A549 (cell line): ENCODE measurements at regions not wholly inside any gene's neighbourhood (a gene's known extent, or its start where the extent isn't known, plus 50 kb on each side); places are given as distances from the start of the nearest gene placed in this dataset.

Experiments used
- ATAC-seq, 2 experiments: fragments of 200-7000 bp in 1 of 2; fragments of >200 bp in 1 of 2; cut with Nextera tagmentation in 1 of 2; cut with Tn5 transposase in 1 of 2; 3 replicates each; pipeline versions ENCODE4 v1.8.0 to v1.9.1; 2018 to 2020; ENCODE audit warnings: mild to moderate bottlenecking in 1 of 2, moderate library complexity in 1 of 2
- CTCF ChIA-PET: fragments of 300-600 bp; sonication (Branson Sonifier 250); formaldehyde crosslinking; extraction: SDS; loops from one replicate; lab custom pipeline; 2021; ENCODE audit warnings: antibody characterized with exemption, inconsistent platforms; lab: Yijun Ruan, JAX
- POLR2A ChIA-PET: fragments of 350-600 bp; formaldehyde crosslinking; extraction: SDS; loops from one replicate; lab custom pipeline; 2021; ENCODE audit warnings: antibody characterized with exemption, inconsistent platforms; lab: Yijun Ruan, JAX
- DNase-seq, 2 experiments: peaks; one replicate each; pipeline versions ENCODE4 v3.0.0 to v3.0.0-alpha.2; 2011 to 2016; ENCODE audit warnings: low read depth in 1 of 2, low spot score in 1 of 2
- FAIRE-seq: peaks from 2 replicates; lab custom pipeline; 2011; peaks lifted over from hg19 to GRCh38; lab: Jason Lieb, UNC
- H3K27ac ChIP-seq, 2 experiments: fragments of >200 bp; sonication (Bioruptor Twin); formaldehyde crosslinking; 3 replicates each; pipeline ENCODE4 v1.5.1; 2016 to 2017
- H3K4me1 ChIP-seq: fragments of >200 bp; sonication (Bioruptor Twin); formaldehyde crosslinking; 3 replicates; pipeline ENCODE4 v1.6.1; 2016
- H3K4me2 ChIP-seq: fragments of >200 bp; sonication (Bioruptor Twin); formaldehyde crosslinking; 3 replicates; pipeline ENCODE4 v1.6.1; 2016
- H3K4me3 ChIP-seq: fragments of >200 bp; sonication (Bioruptor Twin); formaldehyde crosslinking; 3 replicates; pipeline ENCODE4 v1.5.1; 2016
- H3K9me3 ChIP-seq: fragments of >200 bp; sonication (Bioruptor Twin); formaldehyde crosslinking; 3 replicates; pipeline ENCODE4 v1.6.1; 2016
- CBX8 ChIP-seq: fragments of 200-600 bp; sonication (generic); IDR thresholded peaks from 2 replicates; pipeline ENCODE4 v1.6.1; 2016
- EHMT2 ChIP-seq: fragments of 200-600 bp; sonication (generic); IDR thresholded peaks from 2 replicates; pipeline ENCODE4 v1.6.1; 2016; ENCODE audit warnings: antibody characterized with exemption, low read depth, mild to moderate bottlenecking, moderate library complexity
- EP300 ChIP-seq, 2 experiments: fragments of >200 bp; sonication (Bioruptor Twin); formaldehyde crosslinking; IDR thresholded peaks; 2 replicates in 1 of 2; 3 replicates in 1 of 2; pipeline ENCODE4 v1.6.1; 2016 to 2017
- FOSL2 ChIP-seq, 2 experiments: fragments of 450-650 bp in 1 of 2; fragments of >200 bp in 1 of 2; sonication (Bioruptor Twin) in 1 of 2; formaldehyde crosslinking; IDR thresholded peaks; 2 replicates each; pipeline versions ENCODE4 v1.5.0 to v1.6.1; 2016 to 2020; ENCODE audit warnings: mild to moderate bottlenecking in 1 of 2, moderate library complexity in 1 of 2
- FOXS1 ChIP-seq: fragments of 250-450 bp; sonication (Bioruptor Pico); IDR thresholded peaks from 2 replicates; pipeline ENCODE4 v1.5.0; 2020; ENCODE audit warnings: mild to moderate bottlenecking, moderate library complexity
- GATA3 ChIP-seq: IDR thresholded peaks from 2 replicates; pipeline ENCODE4 v1.6.1; 2012; ENCODE audit warnings: borderline replicate concordance
- HDAC2 ChIP-seq: fragments of 200-600 bp; sonication (generic); IDR thresholded peaks from 2 replicates; pipeline ENCODE4 v1.6.1; 2016
- HEYL ChIP-seq: fragments of 250-450 bp; sonication (Bioruptor Pico); IDR thresholded peaks from 2 replicates; pipeline ENCODE4 v1.8.0; 2021; ENCODE audit warnings: mild to moderate bottlenecking, moderate library complexity
- HOXB13 ChIP-seq: fragments of 250-450 bp; sonication (Bioruptor Pico); IDR thresholded peaks from 2 replicates; pipeline ENCODE4 v1.5.0; 2020; ENCODE audit warnings: low read depth, mild to moderate bottlenecking, moderate library complexity
- JUNB ChIP-seq: fragments of >200 bp; sonication (Bioruptor Twin); formaldehyde crosslinking; IDR thresholded peaks from 2 replicates; pipeline ENCODE4 v1.6.1; 2016
- KDM1A ChIP-seq: fragments of 200-600 bp; sonication (generic); IDR thresholded peaks from 2 replicates; pipeline ENCODE4 v1.6.1; 2016; ENCODE audit warnings: low read depth, mild to moderate bottlenecking
- KDM5A ChIP-seq: fragments of 200-600 bp; sonication (generic); IDR thresholded peaks from 2 replicates; pipeline ENCODE4 v1.6.1; 2016; ENCODE audit warnings: antibody characterized with exemption, mild to moderate bottlenecking
- MAFK ChIP-seq: fragments of 450-650 bp; IDR thresholded peaks from 2 replicates; pipeline ENCODE4 v1.6.1; 2014; ENCODE audit not compliant: partially characterized antibody
- RFX5 ChIP-seq: fragments of 450-650 bp; IDR thresholded peaks from 2 replicates; pipeline ENCODE4 v1.7.1; 2014; ENCODE audit warnings: antibody characterized with exemption, mild to moderate bottlenecking, moderate library complexity
- RNF2 ChIP-seq: fragments of 200-600 bp; sonication (generic); IDR thresholded peaks from 2 replicates; pipeline ENCODE4 v1.6.1; 2016; ENCODE audit warnings: low read depth, mild to moderate bottlenecking, antibody characterized with exemption, moderate library complexity, borderline replicate concordance
- TFCP2L1 ChIP-seq: fragments of 250-450 bp; sonication (Bioruptor Pico); IDR thresholded peaks from 2 replicates; pipeline ENCODE4 v1.5.0; 2021; ENCODE audit warnings: mild to moderate bottlenecking
- TP53 ChIP-seq: fragments of 250-450 bp; sonication (Bioruptor Pico); IDR thresholded peaks from 2 replicates; pipeline ENCODE4 v1.5.0; 2021; ENCODE audit warnings: mild to moderate bottlenecking, moderate library complexity
- ZC3H11A ChIP-seq: fragments of 450-650 bp; IDR thresholded peaks from 2 replicates; pipeline ENCODE4 v1.6.1; 2014; ENCODE audit warnings: antibody characterized with exemption, mild to moderate bottlenecking
- WGBS: methylation state at CpG from one replicate; pipeline ENCODE4 v1.1.6; 2017; ENCODE audit errors: missing lambda C conversion rate; 5-methylcytosine and 5-hydroxymethylcytosine counted together
- TF ChIP-seq, protein P1 (sequence below): fragments of 150-350 bp; IDR thresholded peaks from 2 replicates; pipeline ENCODE4 v1.6.1; 2014; ENCODE audit warnings: low read depth, mild to moderate bottlenecking, low read length
- TF ChIP-seq, protein P2 (sequence below): fragments of >200 bp; sonication (Bioruptor Twin); formaldehyde crosslinking; IDR thresholded peaks from 3 replicates; pipeline ENCODE4 v1.5.1; 2016
- TF ChIP-seq, protein P3 (sequence below): fragments of 450-650 bp; IDR thresholded peaks from 2 replicates; pipeline ENCODE4 v1.6.1; 2014; ENCODE audit warnings: antibody characterized with exemption
- TF ChIP-seq, protein P4 (sequence below): IDR thresholded peaks from 2 replicates; pipeline ENCODE4 v1.6.1; 2012
- TF ChIP-seq, protein P5 (sequence below): fragments of 250-450 bp; sonication (Bioruptor Pico); IDR thresholded peaks from 2 replicates; pipeline ENCODE4 v1.5.0; 2021; ENCODE audit warnings: mild to moderate bottlenecking, moderate library complexity, borderline replicate concordance
- TF ChIP-seq, protein P6 (sequence below): IDR thresholded peaks from 2 replicates; pipeline ENCODE4 v1.6.1; 2012

DNA sequence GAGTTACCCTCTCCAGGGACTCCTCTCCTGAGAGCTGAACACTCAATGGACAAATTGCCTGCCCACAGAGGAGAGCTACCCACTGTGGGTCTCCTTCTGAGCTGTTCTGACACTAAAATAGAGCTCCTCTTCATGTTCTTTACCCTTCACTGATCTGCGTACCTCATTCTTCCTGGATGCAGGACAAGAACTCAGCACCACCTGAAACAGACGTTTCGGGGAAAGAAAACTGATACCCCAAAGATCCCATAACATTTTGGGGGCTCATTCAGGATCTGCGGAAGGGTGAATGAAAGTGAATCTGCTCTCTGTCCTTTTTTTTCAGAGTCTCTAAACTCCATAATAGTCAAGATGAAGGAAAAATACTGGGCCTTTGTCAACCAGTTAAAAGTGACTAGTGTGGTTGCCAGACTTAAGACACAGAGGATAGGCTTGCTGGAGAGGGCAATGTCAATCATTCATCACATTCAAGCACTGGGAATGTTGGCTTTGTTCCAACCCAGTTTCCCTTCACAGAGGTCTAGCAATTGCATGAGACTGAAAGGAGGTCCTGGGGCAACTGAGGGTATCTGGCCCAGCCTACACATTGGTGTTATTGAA, 136.7 kb upstream of the SLITRK6 start:
- Histone ChIP-seq H3K4me1 (no peaks in the 10 kb centered on the region), H3K4me3 (no peak overlapping the region), H3K4me2 (no peak overlapping the region), H3K9me3 (no peaks in the 10 kb centered on the region), H3K27ac (no peak overlapping the region)
- no peak for DNase-seq
- ATAC-seq, result no peak
- FAIRE-seq, result no peak
- TF ChIP-seq, protein P1, sequence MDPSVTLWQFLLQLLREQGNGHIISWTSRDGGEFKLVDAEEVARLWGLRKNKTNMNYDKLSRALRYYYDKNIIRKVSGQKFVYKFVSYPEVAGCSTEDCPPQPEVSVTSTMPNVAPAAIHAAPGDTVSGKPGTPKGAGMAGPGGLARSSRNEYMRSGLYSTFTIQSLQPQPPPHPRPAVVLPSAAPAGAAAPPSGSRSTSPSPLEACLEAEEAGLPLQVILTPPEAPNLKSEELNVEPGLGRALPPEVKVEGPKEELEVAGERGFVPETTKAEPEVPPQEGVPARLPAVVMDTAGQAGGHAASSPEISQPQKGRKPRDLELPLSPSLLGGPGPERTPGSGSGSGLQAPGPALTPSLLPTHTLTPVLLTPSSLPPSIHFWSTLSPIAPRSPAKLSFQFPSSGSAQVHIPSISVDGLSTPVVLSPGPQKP, result no peak
- TF ChIP-seq GATA3 (no peak), HOXB13 (CRISPR knock-in tag) (no peak), ZC3H11A (no peak), FOSL2 (IDR thresholded peaks at IDR 0.05) (no peak), FOSL2 (CRISPR knock-in tag; IDR thresholded peaks at IDR 0.05) (no peak), HEYL (no peak), EHMT2 (no peak), MAFK (no peak), TP53 (no peak), TFCP2L1 (CRISPR knock-in tag) (no peak)
- TF ChIP-seq, protein P2, sequence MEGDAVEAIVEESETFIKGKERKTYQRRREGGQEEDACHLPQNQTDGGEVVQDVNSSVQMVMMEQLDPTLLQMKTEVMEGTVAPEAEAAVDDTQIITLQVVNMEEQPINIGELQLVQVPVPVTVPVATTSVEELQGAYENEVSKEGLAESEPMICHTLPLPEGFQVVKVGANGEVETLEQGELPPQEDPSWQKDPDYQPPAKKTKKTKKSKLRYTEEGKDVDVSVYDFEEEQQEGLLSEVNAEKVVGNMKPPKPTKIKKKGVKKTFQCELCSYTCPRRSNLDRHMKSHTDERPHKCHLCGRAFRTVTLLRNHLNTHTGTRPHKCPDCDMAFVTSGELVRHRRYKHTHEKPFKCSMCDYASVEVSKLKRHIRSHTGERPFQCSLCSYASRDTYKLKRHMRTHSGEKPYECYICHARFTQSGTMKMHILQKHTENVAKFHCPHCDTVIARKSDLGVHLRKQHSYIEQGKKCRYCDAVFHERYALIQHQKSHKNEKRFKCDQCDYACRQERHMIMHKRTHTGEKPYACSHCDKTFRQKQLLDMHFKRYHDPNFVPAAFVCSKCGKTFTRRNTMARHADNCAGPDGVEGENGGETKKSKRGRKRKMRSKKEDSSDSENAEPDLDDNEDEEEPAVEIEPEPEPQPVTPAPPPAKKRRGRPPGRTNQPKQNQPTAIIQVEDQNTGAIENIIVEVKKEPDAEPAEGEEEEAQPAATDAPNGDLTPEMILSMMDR, result no peak
- TF ChIP-seq, protein P3, sequence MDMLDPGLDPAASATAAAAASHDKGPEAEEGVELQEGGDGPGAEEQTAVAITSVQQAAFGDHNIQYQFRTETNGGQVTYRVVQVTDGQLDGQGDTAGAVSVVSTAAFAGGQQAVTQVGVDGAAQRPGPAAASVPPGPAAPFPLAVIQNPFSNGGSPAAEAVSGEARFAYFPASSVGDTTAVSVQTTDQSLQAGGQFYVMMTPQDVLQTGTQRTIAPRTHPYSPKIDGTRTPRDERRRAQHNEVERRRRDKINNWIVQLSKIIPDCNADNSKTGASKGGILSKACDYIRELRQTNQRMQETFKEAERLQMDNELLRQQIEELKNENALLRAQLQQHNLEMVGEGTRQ, result no peak
- ChIA-PET POLR2A (no interaction called here), CTCF (no interaction called here)
- 55% methylated on average over 4 of the region's 4 CpGs for WGBS

DNA sequence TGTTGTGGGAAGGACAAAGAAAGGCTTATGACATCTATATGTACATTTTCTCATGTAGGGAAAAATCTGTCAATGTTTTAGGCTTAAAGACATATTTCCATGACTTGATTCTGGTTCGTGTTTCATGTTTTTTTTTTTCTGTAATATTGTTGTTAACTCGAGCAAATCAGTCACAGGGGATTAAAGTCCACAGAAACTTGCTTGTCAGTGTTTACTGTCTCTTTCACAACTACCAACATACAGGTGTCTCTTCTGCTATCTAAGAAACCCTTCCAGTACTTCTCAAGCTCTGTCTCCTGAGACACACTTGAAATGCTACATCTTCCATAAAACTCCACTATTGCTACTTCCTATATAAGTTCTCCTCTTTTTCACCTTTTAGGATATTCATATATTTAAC, 130.9 kb upstream of the SLITRK6 start:
- Histone ChIP-seq H3K4me2 (no peak overlapping the region), H3K4me3 (no peak overlapping the region), H3K9me3 (no peaks in the 10 kb centered on the region), H3K27ac (no peak overlapping the region), H3K4me1 (no peaks in the 10 kb centered on the region)
- FAIRE-seq (no peak), ATAC-seq (no peak), DNase-seq (no peak)
- 0% methylated on average over 2 of the region's 2 CpGs for WGBS
- TF ChIP-seq JUNB, result no peak
- TF ChIP-seq CBX8, result no peak
- TF ChIP-seq, protein P4, sequence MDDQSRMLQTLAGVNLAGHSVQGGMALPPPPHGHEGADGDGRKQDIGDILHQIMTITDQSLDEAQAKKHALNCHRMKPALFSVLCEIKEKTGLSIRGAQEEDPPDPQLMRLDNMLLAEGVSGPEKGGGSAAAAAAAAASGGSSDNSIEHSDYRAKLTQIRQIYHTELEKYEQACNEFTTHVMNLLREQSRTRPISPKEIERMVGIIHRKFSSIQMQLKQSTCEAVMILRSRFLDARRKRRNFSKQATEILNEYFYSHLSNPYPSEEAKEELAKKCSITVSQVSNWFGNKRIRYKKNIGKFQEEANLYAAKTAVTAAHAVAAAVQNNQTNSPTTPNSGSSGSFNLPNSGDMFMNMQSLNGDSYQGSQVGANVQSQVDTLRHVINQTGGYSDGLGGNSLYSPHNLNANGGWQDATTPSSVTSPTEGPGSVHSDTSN, result no peak
- TF ChIP-seq RNF2, result no peak
- TF ChIP-seq, protein P5, sequence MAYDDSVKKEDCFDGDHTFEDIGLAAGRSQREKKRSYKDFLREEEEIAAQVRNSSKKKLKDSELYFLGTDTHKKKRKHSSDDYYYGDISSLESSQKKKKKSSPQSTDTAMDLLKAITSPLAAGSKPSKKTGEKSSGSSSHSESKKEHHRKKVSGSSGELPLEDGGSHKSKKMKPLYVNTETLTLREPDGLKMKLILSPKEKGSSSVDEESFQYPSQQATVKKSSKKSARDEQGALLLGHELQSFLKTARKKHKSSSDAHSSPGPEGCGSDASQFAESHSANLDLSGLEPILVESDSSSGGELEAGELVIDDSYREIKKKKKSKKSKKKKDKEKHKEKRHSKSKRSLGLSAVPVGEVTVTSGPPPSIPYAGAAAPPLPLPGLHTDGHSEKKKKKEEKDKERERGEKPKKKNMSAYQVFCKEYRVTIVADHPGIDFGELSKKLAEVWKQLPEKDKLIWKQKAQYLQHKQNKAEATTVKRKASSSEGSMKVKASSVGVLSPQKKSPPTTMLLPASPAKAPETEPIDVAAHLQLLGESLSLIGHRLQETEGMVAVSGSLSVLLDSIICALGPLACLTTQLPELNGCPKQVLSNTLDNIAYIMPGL (CRISPR knock-in tag), result no peak
- TF ChIP-seq FOXS1, result no peak
- TF ChIP-seq KDM1A, result no peak
- TF ChIP-seq HDAC2, result no peak
- no peak for TF ChIP-seq EP300 (IDR thresholded peaks at IDR 0.05)
- TF ChIP-seq, protein P6, sequence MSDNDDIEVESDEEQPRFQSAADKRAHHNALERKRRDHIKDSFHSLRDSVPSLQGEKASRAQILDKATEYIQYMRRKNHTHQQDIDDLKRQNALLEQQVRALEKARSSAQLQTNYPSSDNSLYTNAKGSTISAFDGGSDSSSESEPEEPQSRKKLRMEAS, result no peak
- no peak for TF ChIP-seq KDM5A
- no peak for TF ChIP-seq RFX5
- POLR2A ChIA-PET, result no interaction called here
- CTCF ChIA-PET, result no interaction called here
